NCI-H2227 treated with DMSO at 0.1 percent for 48 hours (cell line): ENCODE measurements at regions not wholly inside any gene's neighbourhood (a gene's known extent, or its start where the extent isn't known, plus 50 kb on each side); places are given as distances from the start of the nearest gene placed in this dataset.

Experiments used
- DNase-seq: peaks from one replicate; lab custom pipeline; 2025; lab: John Stamatoyannopoulos, UW

DNA sequence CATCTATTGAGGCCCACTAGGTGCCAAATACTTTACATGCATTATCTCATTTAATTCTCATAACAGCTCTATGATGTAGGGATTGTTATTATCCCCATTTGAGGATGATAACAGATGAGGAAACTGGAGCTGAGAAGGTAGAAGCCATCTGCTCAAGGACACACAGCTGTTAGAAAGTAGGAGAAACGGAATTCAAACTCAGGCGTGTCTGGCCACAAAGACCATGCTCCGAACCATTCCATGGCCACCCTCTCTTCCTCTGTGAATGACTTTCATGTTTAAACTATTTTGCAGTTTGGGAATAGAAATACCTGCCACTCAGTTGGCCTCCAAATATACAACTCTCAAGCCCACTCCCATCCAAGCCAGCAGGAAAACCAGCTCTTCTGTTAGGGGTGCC lies 87.6 kb upstream of the ANKRD55 start:
- no peak for DNase-seq

DNA sequence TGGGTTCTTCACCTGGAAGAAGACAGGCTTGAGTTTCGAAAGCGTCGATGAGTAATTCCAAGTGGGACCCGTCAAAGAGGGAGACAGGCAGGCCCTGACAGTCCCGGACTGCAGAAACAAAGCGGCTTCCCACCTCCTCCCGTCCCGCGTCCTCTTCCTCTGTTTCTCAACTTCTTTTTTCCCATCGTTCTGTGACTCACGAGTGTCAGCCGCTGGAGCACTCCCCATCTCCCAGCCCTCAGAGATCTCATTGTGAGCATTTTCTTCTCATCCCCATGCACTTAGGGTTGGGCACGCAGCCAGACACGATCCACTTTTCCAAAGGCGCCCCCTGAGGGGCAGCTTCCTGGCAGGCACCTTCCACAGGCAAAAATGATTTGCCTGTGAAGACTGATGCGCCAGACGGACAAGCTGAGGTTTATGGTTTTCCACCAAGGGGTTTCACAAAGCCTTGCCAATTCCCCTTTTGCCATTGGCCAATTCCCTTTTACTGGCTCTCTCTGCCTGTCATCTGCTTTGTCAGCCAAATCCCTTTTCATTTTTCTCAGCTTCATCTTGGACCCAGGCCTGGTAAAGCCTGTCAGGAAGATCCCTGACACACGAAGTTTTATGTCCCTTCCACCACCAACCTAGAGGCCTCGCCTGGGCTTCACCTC lies 86.5 kb upstream of the ANKRD55 start:
- no peak for DNase-seq

- DNase-seq = no peak
These were observed 84.9 kb upstream of the ANKRD55 start for GRCh38 chr5:56317923-56318561.

DNA sequence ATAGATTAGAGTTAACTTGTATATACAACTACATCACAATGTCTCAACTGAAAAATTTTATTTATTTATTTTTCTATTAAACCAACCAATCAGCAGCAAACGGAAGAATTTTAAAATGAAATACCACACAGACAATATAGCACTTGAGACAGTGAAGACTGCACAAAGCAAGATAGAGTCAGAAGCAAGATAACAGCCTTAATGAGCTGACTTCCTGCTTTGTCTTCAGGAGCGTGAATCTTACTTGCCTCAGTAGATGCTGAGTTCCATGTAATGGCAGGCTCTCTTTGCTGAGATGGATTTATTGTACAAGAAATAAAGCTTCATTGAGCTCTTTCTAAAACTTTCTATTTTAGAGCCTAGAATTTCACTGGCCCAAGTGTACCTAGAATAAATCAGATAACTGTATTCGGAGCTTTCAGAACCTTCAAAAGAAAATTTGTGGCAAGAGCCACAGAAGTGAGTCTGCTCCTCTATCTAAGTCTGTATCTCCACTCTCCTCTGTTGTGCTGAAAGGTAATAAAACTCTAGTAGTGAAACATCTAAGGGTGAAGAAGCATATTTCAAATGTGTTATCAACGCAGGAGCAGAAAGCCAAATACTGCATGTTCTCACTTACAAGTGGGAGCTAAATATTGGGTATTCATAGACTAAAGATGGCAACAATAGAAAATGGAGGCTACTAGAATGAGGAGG lies 83.3 kb upstream of the ANKRD55 start:
- DNase-seq = no peak

DNA sequence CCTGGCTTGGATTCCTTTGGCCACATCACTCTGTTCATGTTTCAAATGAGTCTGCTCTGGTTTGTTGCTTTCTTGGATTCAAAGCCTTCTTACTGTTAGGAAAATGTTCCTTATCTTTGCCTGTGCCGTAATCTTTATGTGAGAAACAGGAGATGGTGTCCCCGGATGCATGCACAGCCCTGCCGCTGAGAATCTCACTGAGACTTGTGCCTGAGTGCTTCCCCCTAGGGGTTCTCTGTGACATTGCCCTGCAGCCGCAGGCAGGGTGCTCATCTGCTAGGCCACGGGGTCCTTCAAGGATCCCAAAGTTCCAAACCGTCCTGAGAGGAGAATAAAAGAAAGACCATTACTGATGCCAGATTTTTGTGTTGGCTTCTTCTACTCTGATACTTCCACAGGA lies 81.4 kb upstream of the ANKRD55 start:
- DNase-seq = no peak

GRCh38 chr5:56313596-56313995 lies 80.5 kb upstream of the ANKRD55 start:
- no peak for DNase-seq

DNA sequence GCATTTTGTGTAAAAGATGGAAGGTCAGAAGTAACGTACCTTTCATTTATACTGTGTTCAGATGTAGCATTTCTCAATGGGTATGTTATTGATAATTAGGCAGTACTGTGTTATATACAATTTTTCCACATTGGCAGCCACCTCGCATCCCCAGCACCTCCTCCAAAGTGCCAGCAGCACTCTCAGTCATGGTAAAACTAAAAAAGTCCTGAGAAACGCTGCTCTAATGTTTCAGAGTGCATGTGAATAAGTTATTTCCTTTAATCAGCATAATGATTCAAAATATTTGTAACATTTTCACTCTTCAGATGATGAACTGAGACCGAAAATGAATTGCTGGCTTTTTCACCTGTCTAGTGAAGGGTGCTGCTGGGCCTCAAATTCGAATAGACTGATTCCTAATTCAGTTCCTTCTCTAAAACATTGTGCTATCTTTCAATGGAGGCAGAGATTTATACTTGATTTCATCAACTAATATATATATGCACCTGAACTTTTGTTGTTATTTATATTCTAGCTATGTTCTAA lies 79.9 kb upstream of the ANKRD55 start:
- DNase-seq = no peak

DNA sequence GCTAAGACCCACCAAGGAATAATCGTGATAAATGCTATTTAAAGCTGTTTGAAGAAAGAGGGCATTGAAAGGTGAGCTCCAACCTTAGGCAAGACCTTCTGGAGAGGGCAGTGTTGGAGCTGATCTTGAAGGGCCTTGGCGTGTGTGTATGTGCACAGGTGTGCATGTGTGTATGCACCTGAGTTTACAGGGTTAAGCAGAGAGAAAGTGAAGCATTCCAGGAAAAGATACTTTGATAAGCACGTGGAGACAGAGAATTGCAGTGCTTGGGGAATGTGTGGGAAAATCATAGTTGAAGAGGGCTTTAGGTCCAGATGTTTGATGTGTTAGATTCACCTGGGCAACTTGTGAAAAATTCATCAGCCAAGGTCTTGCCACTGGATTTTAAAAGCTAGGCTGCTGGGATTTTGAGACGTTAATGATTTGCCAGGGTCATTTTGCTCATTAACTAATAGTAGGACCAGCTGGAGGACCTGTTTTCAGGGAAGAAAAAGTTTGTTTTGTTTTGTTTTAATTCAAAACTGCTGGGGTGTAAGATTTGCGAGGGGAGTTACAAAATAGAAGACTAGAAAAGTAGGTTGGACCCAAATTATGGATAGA lies 78.3 kb upstream of the ANKRD55 start:
- no peak for DNase-seq

DNA sequence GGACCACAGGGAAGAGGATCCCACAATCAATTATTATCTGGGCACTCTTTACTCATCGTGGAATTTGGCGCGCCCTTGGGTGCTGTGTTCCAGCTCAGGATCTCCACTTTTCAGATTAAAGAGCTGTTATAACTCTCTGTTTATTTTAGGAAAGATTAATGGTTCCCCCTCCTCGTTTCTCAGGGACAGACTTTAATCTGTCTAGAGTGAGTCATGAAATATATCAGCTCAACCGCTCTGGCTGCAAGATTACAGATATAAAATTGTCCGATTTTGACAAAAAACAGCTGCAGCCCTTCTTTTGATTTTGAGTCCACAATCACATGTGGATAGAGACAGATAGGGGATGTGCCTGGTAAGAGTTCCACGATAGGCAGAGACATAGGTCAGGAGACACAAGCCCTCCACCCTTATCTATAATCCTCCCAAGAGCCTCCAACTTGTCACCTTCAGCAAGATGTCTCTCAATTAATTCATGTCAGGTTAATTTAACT lies 77.6 kb upstream of the ANKRD55 start:
- no peak for DNase-seq

DNA sequence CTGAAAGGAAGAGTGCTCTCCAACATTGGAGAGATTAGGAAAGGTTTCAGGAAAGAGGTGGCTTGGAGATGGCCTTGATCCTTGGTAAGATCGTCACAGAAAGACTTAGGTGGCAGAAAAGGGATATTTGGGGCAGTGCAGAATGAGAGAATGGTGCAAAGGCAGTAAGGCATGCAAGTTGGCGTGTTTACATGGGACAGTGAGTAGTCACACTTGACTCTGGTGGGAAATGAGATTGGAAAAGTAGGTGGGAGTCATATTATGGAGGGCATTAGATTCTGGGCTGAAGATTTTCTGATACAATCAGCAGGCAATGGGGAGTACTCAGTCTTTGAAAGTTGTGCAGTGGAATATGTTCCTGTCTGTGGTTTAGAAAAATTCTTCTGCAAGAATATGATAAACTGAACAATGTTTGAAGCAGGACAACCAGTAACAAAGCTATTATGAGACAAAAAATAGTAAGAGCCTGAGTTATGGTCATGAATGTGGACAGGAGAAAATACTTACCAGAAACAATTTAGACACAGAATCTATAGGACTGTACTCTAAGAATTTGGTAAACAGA lies 76.2 kb upstream of the ANKRD55 start:
- DNase-seq = no peak

DNA sequence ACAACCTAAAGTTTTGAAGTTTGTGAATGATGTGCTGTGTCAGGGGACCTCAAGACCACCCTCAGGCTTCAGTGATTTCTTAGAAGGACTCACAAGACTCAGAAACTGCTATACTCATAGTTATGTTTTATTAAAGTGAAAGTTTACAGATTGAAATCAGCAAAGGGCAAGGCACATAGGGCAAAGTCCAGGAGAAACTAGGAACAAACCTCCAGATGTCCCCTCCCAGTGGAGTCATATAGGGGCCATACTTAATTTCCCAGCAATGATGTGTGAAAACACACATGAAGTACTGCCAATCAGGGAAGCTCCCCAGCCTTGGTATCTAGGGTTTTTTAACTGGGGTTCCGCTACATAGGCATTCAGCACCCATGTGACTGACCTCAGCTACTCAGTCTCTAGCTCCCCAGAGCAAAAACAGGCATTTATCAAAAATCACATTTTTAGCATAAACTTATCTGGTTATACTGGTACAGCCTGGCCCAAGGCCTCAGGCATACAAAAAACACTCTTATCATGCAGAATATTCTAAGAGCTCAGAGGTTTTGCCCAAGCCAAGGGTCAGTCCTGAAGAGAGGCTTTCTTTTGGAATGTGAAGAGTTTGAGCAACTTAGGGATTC lies 74.7 kb upstream of the ANKRD55 start:
- no peak for DNase-seq

DNA sequence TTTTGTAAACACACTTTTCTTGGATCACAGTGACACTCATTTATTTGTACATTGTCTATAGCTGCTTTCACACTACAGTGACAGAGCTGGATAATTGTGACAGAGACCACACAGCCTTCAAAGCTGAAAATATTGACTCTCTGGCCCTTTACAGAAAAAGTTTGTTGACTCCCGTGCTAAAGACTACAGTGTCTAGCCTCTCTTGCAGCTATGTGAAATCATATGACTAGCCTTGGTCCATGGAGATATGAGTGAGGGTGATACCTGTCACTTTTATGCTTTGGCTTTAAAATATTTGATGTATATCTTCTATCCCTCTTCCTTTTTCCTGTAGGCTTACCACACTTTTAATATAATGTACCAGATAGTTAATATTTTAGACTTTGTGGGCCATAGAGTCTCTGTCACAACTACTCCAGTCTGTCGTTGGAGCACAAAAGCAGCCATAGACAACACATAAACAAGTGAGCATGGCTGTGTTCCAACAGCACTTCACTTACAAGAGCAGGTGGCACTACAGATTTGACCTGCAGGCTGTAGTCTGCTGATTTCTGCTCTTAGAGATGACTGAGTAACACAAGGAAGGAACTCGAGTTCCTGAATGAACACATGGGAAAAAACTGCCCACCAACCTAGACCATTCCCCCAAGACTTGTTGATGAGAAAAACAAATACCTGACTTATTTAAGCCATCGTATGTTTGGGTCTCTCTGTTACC lies 73.5 kb upstream of the ANKRD55 start:
- DNase-seq = no peak

DNA sequence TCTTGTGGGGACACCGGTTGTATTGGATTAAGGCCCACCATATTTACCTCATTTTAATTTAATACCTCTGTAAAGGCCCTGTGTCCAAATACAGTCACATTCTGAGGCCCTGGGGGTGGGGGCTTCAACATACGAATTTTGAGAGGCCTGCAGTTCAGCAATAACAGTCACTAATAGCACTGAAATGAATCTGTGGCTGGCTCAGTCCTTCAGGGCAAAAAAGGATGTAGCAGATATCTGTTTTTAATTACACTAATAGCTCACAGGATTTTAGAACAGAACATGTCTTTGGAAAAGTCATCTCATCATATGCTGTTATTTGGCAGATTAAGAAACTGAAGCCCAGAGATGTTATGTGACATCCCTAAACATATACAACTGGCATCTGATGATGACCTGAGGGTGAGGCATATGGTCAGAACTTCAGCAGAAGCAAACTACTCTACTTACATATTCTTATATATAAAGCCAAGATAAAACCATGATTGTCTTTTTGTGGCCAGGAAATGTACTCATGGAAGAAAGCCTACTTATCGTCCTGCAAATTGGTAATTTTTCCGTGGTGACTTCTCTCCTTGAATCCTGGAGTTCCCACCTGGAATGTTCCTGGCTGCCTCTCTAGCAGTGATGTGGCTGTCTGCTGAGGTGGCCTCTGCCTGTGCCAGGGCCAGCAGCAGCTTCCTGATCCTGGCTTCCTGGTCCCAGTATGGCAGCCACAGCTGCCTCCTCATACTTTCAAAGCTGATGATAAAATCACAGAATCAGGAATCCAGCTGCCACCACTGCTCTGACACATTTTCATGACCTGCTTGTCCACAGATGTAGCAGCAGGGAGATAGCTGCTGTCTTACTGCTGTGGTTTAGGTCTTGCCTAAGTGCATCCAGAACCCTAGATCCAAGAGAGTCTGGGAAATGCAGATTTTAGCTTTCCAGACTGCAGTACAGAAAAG lies 72.1 kb upstream of the ANKRD55 start:
- no peak for DNase-seq

GRCh38 chr5:56303511-56303910 lies 70.4 kb upstream of the ANKRD55 start:
- DNase-seq = no peak

- no peak for DNase-seq
These were observed 68.9 kb upstream of the ANKRD55 start for GRCh38 chr5:56302027-56302426.

DNA sequence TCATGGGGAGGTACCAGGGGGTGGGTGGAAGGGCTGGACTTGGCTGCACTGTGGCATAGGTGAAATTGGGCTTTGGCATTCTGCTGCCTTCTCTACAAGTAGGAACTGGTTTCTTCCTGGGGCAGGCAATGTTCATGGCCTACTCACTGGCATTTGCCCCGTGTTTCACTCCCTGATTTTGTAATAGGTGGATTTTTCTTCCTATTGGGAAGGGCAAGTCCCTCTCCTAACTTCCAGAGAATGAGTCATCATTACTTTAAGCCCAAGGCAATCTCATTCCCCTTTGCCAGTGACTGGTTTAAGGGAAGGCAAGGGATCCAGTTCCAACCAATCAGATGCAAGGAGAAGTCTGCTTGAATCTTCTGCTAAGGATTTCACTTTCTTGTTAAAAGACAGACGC lies 67.9 kb upstream of the ANKRD55 start:
- DNase-seq = no peak

DNA sequence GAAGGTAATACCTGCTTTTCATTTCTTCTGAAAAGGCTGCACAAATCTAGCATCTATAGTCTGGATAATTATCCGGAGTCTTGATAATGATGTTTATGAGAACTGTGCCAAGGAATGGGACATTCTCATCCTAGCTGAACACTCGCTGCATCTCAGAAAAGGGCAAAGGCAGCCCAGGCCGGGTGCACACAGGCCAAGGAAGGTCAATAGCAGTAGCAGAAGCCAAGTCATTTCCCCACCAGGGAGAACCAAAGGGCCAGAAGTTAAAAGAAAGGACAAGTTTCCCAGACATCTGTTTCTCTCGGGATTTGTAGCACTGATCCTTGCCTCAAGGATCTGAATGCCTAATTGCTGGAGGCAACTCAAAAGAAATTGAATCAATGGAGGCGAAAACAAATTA lies 66.1 kb upstream of the ANKRD55 start:
- no peak for DNase-seq

DNA sequence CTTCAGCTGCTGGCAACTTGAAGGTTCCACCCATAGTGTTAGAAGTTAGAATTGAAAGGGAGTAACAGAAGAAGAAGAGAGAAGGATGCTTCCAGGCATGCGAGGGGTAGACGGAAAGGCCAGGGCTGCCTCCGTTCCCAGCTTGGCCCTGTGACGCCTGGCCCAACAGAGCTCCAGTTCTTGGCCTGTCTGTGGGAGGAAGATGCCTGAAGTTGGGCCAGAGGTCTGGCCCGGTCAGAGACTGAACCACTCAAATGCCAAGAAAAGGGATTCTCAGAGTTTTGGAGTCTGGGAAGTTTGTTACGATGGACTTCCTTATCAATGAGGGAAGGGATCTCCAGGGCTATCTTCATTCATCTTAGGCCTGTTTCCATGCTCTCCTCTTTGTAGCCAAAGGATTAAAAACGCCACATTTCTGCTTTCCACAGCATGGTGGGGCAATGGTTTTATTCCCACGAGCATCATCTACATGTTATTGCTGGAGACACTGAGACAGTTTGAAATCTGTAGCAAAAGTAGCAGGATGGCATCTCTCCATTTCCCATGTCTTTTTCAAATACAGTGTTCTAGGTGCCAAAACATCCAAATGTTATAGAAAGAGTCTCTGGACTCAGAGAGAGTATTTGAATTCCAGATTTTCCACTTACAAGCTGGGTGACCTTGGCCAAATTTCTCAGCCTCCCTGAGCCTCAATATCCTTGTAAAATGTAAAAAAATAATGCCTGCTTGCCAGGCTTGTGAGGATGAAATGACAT lies 65.4 kb upstream of the ANKRD55 start:
- no peak for DNase-seq

- no peak for DNase-seq
These were observed 64.7 kb upstream of the ANKRD55 start for GRCh38 chr5:56297851-56298250.
